Limb (tissue), 2 donors: ENCODE measurements at regions not wholly inside any gene's neighbourhood (a gene's known extent, or its start where the extent isn't known, plus 50 kb on each side); places are given as distances from the start of the nearest gene placed in this dataset.
A peak's percentile ranks its signal among the peaks of the same experiment; 100 is the strongest.
"Not testable (repeated sequence)": the region's sequence is repeated elsewhere in the genome, so short reads cannot be mapped to it uniquely, and the experiment has no call there.

ENCODE experiments used
- DNase-seq, 2 donors: peaks; one replicate each; pipeline ENCODE4 v3.0.0-alpha.2; 2016; ENCODE audit errors: extremely low spot score in 2 of 2

DNA sequence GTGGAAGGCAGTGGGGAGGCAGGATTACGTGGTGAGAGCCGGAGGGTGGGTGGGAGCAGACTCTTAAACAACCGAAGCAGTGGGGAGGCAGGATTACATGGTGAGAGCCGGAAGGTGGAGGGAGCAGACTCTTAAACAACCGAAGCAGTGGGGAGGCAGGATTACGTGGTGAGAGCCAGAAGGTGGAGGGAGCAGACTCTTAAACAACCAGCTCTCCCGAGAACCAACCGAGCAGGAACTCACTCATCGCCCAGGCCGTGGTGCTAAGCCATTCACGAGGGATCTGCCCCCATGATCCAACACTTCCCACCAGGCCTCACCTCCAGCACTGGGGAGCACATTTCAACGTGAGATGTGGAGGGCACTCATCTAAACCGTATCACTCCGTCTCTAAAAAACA lies 87.7 kb downstream of the RTP5 start:
- no peak for DNase-seq

DNA sequence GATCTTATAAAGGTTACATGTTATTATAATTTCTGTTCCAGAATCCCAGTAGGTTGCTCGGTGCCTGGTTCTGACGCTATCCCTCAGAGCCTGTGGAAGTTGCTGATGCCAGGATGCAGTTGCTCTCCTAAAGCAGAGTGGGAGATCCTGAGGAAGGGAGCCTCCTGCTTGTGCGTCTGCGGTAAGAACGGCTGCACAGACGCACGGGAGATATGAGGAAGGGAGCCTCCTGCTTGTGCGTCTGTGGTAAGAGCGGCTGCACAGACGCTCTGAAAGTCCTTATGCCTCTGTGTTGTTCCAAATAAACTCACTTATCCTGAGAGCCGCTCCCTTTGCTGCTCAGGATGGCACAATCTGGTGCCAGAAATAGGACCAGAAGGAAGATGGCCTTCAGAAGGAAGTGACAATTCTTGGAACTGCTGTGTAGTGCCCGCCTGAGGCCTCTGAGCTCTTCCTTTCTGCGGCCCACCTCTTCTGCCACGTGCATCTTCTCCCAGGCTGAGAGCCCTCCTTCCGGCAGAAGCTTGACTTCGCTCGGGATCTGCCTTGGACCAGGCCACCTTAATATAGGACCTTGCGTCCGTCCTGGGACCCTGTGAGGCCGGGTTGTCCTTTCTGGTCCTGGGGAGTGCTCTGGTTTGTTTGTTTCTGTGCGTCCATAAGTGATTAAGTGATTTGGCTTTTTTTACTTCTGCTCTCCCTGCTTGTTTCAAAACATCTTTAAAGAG lies 89.5 kb downstream of the RTP5 start:
- DNase-seq, result no peak

DNA sequence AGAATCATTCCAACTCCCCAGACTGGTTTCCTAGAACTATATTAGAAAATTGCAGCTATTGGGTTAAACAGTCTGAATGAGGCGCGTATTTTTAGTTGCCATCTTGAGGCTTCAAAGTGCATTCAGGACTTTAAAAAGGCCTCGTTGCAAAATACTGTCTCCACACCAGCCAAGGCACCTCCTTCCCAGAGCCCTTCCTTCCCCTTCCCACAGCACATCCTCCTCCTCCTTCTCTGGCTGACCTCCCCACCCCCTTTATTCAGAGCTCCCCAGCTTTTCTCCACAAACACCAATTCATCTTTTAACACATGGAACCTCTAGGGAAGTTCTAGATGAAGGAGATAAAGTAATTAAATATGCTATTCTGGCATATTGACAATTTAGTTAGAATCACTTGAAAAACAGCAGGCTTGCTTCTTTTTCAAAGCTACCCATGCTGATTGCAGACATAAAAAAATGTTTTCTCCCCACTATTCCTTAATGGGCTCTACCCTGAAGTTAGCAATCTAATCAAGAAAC lies 90.3 kb downstream of the RTP5 start:
- no peak for DNase-seq

DNA sequence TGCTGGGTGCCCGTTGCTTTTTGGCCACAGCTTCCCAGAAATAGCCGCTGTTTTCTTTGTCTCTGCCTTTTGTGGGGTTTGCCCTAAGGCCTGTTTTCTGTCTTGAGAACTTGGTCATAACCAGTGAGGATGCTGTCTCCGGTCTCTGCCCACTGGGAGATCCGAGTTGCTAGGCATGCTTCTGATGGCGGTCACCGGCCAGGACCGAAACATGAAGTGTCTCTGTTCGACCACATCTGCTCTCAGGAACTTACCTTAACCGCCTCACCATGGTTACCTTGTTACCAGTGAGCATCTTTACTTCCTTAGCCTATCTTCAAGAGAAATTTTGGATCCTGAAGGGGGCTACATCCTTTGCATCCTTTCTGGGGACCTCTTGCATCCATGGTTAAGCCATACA lies 91.9 kb downstream of the RTP5 start:
- DNase-seq, result no peak

DNA sequence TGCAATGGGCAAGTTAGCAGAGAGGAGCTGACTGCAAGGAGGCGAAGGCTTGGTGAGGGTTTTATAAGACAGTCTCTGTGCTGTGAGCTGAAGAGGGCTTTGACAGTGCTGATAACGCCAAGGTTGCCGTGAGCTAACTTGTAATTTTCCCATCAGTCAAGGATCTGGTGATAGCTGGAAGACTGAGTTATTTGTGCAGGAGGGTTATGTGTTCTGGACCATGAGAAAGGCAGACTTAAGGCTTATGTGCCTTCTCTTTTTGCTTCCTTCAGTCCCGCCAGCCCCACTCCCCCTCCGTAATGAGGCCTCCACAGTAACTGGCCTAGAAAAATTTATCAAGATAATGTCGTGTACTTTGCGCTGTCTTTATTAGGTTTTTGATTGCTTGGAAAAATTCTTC lies 94.6 kb downstream of the RTP5 start:
- DNase-seq, result no peak

DNA sequence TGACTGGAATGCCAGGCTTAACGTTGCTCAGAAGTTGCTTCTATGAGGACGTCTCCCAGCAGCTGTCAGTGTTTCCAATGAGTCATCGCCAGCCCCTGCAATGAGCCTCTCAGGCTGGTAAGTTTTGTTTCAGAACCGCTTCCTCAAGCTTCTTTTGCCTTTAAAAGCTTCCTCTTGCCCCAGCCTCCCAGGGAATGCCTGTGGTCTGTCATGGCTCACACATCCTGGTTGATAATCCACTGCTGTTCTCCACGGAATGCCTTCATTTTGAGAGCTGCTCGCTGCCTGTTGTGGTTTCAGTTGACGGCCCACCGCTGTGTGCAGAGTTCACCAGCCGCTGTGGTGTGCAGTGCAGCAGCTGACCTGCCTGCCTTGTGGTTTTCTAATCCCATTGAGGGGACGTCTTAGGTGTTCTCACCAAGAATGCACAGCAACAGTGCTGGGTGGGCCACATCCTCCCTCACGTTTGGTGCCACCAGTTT lies 96.4 kb downstream of the RTP5 start:
- peak; percentile 57 to 80 for DNase-seq

DNA sequence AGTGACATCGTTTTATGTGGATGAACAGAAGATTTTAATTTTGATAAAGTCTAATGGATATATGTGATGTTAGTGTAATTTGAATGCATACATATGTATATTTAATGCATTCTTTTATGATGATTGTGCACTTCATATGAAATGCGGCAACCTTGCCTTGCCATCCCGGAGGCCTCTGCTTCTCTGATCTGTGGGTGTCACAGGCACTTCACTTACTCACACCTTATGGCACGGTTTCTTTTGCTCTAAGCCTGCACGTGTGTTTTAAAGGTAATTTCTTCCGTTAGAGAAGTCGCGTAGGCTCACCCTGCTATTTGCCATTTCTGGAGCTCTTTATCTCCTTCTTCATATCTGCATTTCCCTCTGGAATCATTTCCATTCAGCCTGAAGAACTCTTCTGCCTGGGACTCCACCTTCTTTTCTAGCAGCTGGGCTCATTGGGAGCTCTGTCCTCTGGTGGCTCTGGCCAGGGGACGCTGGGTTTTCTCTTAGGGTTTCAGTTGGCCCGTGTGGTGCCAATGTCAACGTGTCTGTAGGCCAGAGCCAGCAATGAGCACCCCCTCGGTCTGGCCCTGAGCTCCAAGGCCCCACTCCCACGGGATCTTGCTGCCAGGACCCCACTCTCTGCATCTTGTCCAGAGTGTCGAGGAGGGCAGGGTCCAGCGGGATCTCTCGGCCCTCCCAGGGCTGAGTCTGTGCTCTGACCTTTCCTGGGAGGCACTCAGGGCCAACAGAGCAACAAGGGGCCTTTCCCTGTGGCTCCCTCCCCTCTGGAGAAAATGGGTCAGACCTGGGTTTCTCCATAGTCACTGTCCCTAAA lies 97.3 kb downstream of the RTP5 start:
- no peak for DNase-seq

DNA sequence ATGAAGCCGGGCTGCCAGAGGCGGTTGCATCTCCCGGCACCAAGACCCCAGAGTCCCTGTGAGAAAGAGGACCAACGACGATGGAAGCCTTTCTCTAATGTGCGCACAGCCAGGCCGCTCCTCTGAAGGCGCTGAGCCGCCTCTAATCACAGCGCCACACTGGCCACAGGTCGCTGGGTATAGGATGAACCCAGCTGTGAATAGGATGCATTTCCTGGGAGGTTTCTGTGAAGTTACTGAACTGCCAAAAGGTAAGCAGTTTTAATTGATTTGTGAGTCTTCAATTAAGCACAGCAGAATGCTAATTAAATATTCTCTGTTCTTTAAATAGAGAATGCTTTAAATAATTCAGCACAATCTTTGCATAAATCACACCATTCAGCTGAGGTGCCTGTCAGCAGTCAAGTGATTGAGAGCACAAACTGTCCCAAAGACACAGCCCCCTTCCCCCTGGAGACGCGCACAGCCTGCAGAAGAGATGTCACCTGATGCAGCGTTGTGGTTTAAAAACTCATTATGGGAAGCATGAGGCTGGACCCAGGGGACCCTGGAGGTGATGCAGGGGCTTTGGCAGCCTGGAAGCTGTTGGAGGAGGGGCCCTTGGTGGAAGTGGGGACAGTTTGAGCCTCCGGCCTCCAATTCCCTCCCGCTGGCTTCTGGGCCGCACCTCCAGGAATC lies 98.1 kb downstream of the RTP5 start:
- no peak for DNase-seq

DNA sequence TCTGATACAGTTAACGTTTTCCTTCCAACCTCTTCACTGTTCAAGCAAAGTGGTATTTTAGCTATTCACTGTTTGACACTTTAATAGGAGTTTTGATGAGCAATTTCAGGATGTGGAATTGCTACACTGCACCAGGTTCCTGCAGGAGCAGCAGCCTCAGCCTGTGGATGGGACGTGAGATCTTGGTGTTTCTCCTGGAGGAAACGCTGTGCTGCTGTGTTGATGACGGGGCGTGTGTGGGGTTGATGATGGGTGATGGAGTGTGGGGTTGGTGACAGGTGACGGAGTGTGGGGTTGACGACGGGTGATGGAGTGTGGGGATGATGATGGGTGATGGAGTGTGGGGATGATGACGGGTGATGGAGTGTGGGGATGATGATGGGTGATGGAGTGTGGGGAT lies 98.9 kb downstream of the RTP5 start:
- no peak for DNase-seq

DNA sequence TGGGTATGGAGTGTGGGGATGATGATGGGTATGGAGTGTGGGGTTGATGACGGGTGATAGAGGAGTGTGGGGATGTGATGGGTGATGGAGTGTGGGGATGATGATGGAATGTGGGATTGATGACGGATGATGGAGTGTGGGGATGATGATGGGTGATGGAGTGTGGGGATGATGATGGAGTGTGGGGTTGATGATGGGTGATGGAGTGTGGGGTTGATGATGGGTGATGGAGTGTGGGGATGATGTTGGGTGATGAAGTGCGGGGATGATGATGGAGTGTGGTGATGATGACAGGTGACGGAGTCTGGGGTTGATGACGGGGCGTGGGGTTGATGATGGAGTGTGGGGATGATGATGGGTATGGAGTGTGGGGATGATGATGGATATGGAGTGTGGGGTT lies 99.7 kb downstream of the RTP5 start:
- not testable (repeated sequence) for DNase-seq

DNA sequence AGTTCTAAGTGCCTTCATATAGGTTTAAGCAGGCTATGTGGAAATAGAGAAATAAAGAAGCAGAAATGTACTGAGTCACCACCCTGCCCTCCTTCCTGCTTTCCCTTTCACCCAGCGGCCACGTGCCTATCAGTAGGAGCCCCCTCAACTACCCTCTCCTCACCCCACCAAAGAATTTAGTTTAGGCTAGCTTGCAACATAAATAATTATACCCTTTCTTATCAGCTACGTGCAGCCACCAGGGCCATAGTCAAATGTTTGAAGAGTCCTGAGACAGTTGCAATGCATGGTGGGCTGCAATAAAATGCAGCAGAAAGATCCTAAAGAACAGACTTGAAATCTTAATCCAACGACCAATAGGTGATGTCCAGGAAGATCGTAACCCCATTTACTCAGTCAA lies 101.2 kb downstream of the RTP5 start:
- no peak for DNase-seq

DNA sequence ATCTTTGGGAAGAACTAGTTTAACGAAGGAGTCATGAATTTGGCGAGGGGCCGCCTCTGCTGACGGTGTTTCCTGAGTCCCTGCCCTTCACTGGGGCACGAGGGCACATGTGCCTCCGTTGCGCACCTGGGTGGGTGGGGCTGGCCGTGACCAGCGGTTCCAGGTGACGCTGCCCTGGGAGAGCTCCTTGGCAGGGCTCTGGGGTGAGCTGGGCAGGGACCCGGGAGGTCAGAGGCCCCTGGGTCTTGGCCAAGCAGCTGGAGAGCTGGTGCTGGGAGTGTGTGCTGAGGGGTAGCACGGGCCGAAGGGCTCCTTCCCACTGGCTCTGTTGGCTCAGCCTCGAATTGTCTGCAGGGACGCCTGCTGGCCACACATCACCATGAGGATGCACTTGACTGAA lies 104.6 kb downstream of the RTP5 start:
- no peak for DNase-seq

DNA sequence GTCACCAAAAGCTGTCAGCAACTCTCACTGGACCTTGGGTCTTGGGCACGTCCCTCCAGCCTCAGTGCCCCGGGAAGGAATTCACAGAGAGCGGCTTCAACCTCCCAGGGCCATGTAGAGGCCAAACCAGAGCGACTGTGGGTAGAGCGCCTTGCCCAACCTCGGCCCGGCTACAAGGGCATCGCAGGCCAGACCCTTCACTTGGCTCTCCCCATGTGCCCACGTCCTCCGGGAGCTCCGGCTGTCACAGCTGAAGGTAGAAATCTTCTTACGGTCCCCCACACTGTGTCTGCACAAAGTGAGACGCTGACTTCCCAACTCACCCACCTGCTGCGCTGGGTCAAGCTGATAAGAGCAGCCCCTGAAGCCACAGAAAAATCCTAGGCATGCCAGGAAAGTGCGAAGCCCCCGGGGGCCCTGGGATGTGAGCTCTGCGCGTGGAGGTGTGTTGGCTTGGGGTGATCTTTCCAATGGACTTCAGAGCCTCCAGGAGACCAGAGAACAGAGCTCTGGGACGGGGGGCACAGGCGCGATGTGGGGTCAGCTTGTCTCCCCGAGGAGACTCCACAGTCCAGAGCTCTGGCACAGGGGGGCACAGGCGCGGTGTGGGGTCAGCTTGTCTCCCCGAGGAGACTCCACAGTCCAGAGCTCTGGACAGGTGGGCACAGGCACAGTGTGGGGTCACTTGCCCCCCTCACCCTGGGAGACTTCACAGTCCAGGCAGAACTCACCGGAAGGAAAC lies 105.5 kb downstream of the RTP5 start:
- no peak for DNase-seq

DNA sequence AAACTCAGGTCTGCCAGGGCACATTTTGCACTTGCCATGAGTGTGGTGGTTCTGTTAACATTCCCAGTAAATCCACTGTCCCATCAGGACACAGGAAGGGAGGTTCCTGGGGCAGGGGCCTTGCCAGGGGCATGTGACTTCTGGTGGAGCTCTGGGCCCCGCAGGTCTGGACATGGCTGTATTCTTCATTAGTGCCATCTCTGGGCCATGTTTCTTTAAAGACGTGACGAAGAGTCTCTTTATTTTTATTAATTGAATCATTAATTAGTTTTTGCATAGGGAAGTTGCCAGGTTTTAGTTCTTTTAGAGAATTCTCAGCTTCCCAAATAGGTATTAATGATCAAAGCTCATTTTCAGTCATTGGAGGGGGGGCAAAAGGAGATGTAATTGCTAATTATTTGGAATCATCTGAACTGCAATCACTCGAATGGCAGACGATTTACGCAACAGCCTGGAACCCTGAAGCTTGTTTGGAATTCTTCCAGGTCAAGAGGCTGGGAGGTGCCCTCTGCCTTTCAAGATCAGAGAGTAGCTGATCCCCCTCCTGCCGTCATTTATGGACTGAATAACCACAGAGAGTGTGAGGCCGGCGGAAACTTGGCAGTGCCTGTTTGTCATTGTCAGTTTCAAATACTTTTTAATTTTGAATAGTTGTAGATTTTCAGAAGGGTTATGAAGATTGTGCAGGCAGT lies 106.2 kb downstream of the RTP5 start:
- DNase-seq, result no peak

DNA sequence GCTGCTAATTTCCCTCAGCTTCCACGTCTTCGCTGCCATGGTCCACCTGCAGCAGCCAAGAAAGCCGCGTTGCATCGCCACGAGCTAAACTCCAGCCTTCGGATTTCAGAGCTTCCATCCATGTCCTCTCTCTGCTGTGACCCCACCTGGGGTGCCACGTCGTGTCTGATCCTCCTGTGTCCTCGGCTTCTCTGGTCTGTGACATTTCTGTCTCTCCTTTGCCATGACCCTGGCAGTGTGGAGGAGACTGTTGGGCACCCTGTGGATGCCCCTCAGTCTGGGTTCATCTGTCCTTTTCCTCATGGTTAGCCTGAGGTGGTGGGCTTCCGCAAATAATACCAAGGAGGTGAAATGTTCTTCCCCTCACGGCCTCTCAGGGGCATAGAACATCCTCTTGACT lies 106.8 kb downstream of the RTP5 start:
- no peak for DNase-seq

DNA sequence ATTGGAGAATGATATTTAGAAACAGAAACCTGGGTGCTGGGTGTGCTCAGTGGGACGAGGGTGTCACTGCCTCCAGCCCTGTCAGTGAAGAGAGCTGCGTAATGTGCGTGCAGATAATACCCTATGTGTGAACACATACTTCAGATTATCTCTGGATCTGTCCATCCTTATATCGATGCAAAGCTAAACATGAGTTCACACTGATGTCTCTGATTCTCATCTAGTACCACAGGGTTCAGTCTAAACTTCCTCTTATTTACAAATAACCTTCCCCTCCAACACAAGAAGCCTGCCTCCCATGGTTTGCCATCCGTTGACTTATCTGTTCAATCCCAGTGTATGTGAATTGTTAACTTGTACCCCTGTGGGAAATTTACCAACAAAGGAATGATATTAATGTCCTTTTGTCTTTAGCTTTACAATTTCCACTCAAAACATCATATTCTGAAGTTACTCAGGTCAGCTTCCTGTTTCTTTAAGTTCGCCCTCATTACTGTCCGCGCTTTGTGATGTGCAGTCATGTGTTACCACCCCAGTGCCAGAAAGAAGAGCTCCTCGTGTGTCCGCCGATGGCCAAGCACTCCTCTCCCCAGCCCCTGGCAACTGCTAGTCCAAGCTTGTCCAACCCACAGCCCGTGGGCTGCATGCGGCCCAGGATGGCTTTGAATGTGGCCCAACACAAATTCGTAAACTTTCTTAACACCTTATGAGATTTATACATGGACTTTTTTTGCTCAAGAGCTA lies 108.2 kb downstream of the RTP5 start:
- no peak for DNase-seq

DNA sequence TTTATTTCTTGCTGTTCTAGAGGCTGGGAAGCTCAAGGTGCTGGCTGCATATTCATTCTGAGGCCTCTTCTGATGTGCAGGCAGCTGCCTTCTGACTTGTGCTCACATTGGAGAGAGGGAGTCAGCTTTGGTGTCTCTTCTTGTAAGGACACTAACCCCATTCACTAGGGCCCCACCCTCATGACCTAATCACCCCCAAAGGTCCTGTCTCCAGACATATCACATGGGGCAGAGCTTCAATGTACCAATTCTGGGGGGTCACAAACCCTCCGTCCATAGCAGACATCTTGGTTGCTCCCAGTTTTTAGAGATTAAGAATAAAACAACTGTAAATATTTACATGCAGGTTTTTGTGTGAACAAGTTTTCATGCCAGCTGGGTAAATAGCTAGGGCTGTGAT lies 109.1 kb downstream of the RTP5 start:
- no peak for DNase-seq

DNA sequence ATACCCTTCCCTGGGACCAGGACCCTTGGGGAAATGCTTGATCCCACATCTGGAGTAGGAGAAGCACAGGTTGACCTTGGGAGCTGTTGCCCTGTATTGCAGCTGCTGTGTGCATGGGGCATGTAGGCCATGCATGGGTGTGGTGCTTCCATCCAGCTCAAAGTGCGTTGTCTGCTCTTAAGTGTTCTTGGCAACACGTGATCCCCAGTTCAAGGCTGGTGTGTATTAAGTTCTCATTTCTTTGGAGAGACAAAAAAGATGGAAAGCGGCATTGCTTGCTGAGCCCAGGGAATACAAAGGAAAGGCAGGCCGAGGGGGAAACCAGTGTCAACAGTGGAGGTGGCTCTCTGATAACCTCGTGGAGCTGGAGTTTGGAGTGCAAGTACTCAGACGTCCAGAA lies 110.7 kb downstream of the RTP5 start:
- no peak for DNase-seq

DNA sequence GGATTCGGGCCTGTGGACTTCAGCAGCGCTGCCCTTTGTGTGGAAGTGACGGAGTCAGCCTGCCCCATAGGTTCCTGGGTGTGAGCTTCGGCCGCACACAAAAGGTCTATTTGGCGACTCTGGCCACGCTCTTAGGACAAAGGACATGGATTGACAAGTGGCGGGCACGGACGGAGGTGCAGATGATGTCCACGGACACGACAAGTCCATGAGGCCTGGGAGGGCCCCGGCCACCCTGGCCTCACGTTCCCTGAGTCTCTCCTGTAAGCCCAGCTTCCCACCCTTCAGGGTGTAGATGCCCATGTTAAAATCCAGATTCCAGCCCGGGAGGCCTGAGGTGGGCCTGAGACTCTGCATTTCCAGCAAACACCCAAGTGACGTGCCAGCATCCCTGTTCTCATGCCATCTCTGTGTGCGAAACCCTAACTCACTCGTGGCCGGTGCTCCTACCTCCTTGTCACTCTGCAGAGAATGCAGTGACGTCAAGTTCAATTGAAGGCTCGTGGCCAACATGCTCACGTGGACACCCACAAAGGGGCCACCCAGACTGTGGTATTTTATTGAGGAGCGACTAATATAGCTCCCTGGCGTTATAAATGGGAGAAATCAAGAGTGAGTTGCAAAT lies 111.7 kb downstream of the RTP5 start:
- DNase-seq, result no peak
